OCI-LY7 (cell line): ENCODE measurements at regions not wholly inside any gene's neighbourhood (a gene's known extent, or its start where the extent isn't known, plus 50 kb on each side); places are given as distances from the start of the nearest gene placed in this dataset.

Experiments used
- BruUV-seq: library from RNA; stranded (reverse); fragments of 400-500 nt; replicated peaks from 2 replicates; lab custom pipeline; 2021; lab: Mats Ljungman, UMichigan
- CTCF ChIA-PET: fragments of 300-600 bp; sonication (Branson Sonifier 250); formaldehyde crosslinking; loops from one replicate; lab custom pipeline; 2022; ENCODE audit warnings: antibody characterized with exemption; ENCODE audit not compliant: unreplicated experiment; lab: Charles Lee
- POLR2A ChIA-PET: fragments of 300-600 bp; sonication (Branson Sonifier 250); formaldehyde crosslinking; loops from one replicate; lab custom pipeline; 2022; ENCODE audit warnings: antibody characterized with exemption; lab: Charles Lee
- DNase-seq: peaks from one replicate; pipeline ENCODE4 v3.0.0-alpha.2; 2015; ENCODE audit warnings: low spot score
- H2AFZ ChIP-seq: fragments of 200-600 bp; sonication (generic), shearing (Covaris generic); 2 replicates; pipeline ENCODE4 v1.6.1; 2014; ENCODE audit warnings: mild to moderate bottlenecking, antibody characterized with exemption, low read length, moderate library complexity
- H3K27ac ChIP-seq: fragments of 200-600 bp; sonication (generic); 2 replicates; pipeline ENCODE4 v1.5.1; 2014; ENCODE audit warnings: mixed run types, low read depth, mild to moderate bottlenecking, moderate library complexity, low read length, inconsistent platforms; ENCODE audit not compliant: poor library complexity, severe bottlenecking
- H3K36me3 ChIP-seq: fragments of 200-600 bp; sonication (generic); 2 replicates; pipeline ENCODE4 v1.6.1; 2014; ENCODE audit warnings: mild to moderate bottlenecking, antibody characterized with exemption, low read length, moderate library complexity, mixed read lengths; ENCODE audit not compliant: insufficient read depth
- H3K4me1 ChIP-seq: fragments of 200-600 bp; sonication (generic); 2 replicates; pipeline ENCODE4 v1.5.1; 2014; ENCODE audit warnings: mild to moderate bottlenecking, low read length; ENCODE audit not compliant: insufficient read depth, poor library complexity, severe bottlenecking
- H3K4me2 ChIP-seq: fragments of 200-600 bp; sonication (generic); 2 replicates; pipeline ENCODE4 v1.6.1; 2014; ENCODE audit warnings: mild to moderate bottlenecking, low read length
- H3K4me3 ChIP-seq: fragments of 200-600 bp; sonication (generic); 2 replicates; pipeline ENCODE4 v1.5.1; 2014; ENCODE audit warnings: mild to moderate bottlenecking, low read depth, low read length; ENCODE audit not compliant: poor library complexity, severe bottlenecking
- H3K79me2 ChIP-seq: fragments of 200-600 bp; sonication (generic); 2 replicates; pipeline ENCODE4 v1.6.1; 2016; ENCODE audit warnings: low read depth, mild to moderate bottlenecking, low read length, moderate library complexity, mixed read lengths; ENCODE audit not compliant: insufficient read depth
- H3K9me2 ChIP-seq: fragments of 200-600 bp; sonication (generic); 2 replicates; pipeline ENCODE4 v1.6.1; 2016; ENCODE audit warnings: mild to moderate bottlenecking, low read length, mixed read lengths; ENCODE audit not compliant: insufficient read depth
- H3K9me3 ChIP-seq: fragments of 200-600 bp; sonication (generic); 2 replicates; pipeline ENCODE4 v1.6.1; 2014; ENCODE audit warnings: mild to moderate bottlenecking, mixed run types, low read length, mixed read lengths
- H4K20me1 ChIP-seq: fragments of 200-600 bp; sonication (generic); 2 replicates; pipeline ENCODE4 v1.6.1; 2014; ENCODE audit warnings: mild to moderate bottlenecking, antibody characterized with exemption, low read length, moderate library complexity, mixed read lengths; ENCODE audit not compliant: insufficient read depth
- CTCF ChIP-seq: fragments of 200-600 bp; sonication (generic); conservative IDR thresholded peaks from 2 replicates; pipeline ENCODE4 v1.5.1; 2014; ENCODE audit warnings: mild to moderate bottlenecking, antibody characterized with exemption, low read length, moderate library complexity, mixed read lengths
- EZH2phosphoT487 ChIP-seq: fragments of 200-600 bp; sonication (generic); IDR thresholded peaks from 2 replicates; pipeline ENCODE4 v1.6.1; 2018; ENCODE audit warnings: low read depth, borderline replicate concordance, mild to moderate bottlenecking, mixed run types, antibody characterized with exemption, low read length, moderate library complexity, mixed read lengths
- intact Hi-C: fragments of 100-400 bp; cut with micrococcal nuclease; formaldehyde crosslinking; loops from one replicate; pipeline ENCODE4 v1.10.0; 2022; ENCODE audit not compliant: unreplicated experiment

GRCh38 chr2:19476327-19476726, 117.9 kb upstream of the OSR1 start:
- no peak overlapping the region for H3K4me2 ChIP-seq
- no peaks in the 10 kb centered on the region for H4K20me1 ChIP-seq
- no peaks in the 10 kb centered on the region for H3K9me3 ChIP-seq
- no TSS peak for BruUV-seq
- H3K4me3 ChIP-seq = no peak overlapping the region
- ChIA-PET CTCF (no interaction called here), POLR2A (no interaction called here)
- TF ChIP-seq CTCF = no peak
- no peak for TF ChIP-seq EZH2phosphoT487
- no peaks in the 10 kb centered on the region for H3K36me3 ChIP-seq
- H3K9me2 ChIP-seq = no peaks in the 10 kb centered on the region
- intact Hi-C loops = no loop called here
- no peak overlapping the region for H2AFZ ChIP-seq
- DNase-seq = no peak
- H3K4me1 ChIP-seq = no peaks in the 10 kb centered on the region
- H3K27ac ChIP-seq = no peak overlapping the region
- no peaks in the 10 kb centered on the region for H3K79me2 ChIP-seq

- Histone ChIP-seq H3K4me1 (no peaks in the 10 kb centered on the region), H3K79me2 (no peaks in the 10 kb centered on the region), H3K27ac (no peak overlapping the region), H3K9me2 (no peaks in the 10 kb centered on the region), H3K9me3 (no peaks in the 10 kb centered on the region), H4K20me1 (no peaks in the 10 kb centered on the region), H3K4me2 (no peak overlapping the region), H3K36me3 (no peaks in the 10 kb centered on the region), H2AFZ (no peak overlapping the region), H3K4me3 (no peak overlapping the region)
- BruUV-seq = no TSS peak
- TF ChIP-seq EZH2phosphoT487 (no peak), CTCF (no peak)
- intact Hi-C loops = no loop called here
- no peak for DNase-seq
- ChIA-PET POLR2A (no interaction called here), CTCF (no interaction called here)
These were observed 115.7 kb upstream of the OSR1 start for GRCh38 chr2:19474128-19474527.

GRCh38 chr2:19473350-19473749, 114.9 kb upstream of the OSR1 start:
- no peak overlapping the region for H2AFZ ChIP-seq
- no peaks in the 10 kb centered on the region for H3K79me2 ChIP-seq
- DNase-seq = no peak
- TF ChIP-seq EZH2phosphoT487 (no peak), CTCF (no peak)
- ChIA-PET CTCF (no interaction called here), POLR2A (no interaction called here)
- H3K4me2 ChIP-seq = no peak overlapping the region
- no peaks in the 10 kb centered on the region for H3K4me1 ChIP-seq
- H3K4me3 ChIP-seq = no peak overlapping the region
- H3K27ac ChIP-seq = no peak overlapping the region
- intact Hi-C loops = no loop called here
- no peaks in the 10 kb centered on the region for H4K20me1 ChIP-seq
- H3K36me3 ChIP-seq = no peaks in the 10 kb centered on the region
- no peaks in the 10 kb centered on the region for H3K9me2 ChIP-seq
- H3K9me3 ChIP-seq = no peaks in the 10 kb centered on the region
- BruUV-seq = no TSS peak
